DOHH2 (cell line): ENCODE measurements at regions not wholly inside any gene's neighbourhood (a gene's known extent, or its start where the extent isn't known, plus 50 kb on each side); places are given as distances from the start of the nearest gene placed in this dataset.

Experiments
- H3F3A ChIP-seq: fragments of 200-600 bp; sonication (generic), shearing (Covaris generic); 2 replicates; pipeline ENCODE4 v1.6.0; 2016; ENCODE audit warnings: antibody characterized with exemption, mild to moderate bottlenecking; ENCODE audit not compliant: control insufficient read depth, insufficient read depth
- H3K27ac ChIP-seq: fragments of 200-600 bp; sonication (generic); 2 replicates; pipeline ENCODE4 v1.5.1; 2014; ENCODE audit warnings: low read depth, mild to moderate bottlenecking, low read length, moderate library complexity
- H3K27me3 ChIP-seq: fragments of 200-600 bp; sonication (generic); 2 replicates; pipeline ENCODE4 v1.6.1; 2014; ENCODE audit warnings: mild to moderate bottlenecking, low read length, mixed read lengths; ENCODE audit not compliant: control insufficient read depth
- H3K36me3 ChIP-seq: fragments of 200-600 bp; sonication (generic); 2 replicates; pipeline ENCODE4 v1.6.1; 2014; ENCODE audit warnings: mild to moderate bottlenecking, low read length, moderate library complexity, mixed read lengths; ENCODE audit not compliant: control insufficient read depth
- H3K4me1 ChIP-seq: fragments of 200-600 bp; sonication (generic); 2 replicates; pipeline ENCODE4 v1.6.1; 2014; ENCODE audit warnings: mild to moderate bottlenecking, low read length, mixed read lengths; ENCODE audit not compliant: control insufficient read depth
- H3K4me2 ChIP-seq: fragments of 200-600 bp; sonication (generic); 2 replicates; pipeline ENCODE4 v1.6.0; 2014; ENCODE audit warnings: mild to moderate bottlenecking, low read length, moderate library complexity
- H3K4me3 ChIP-seq: fragments of 200-600 bp; sonication (generic); 2 replicates; pipeline ENCODE4 v1.5.1; 2014; ENCODE audit warnings: mild to moderate bottlenecking, low read length, mixed read lengths
- H3K79me2 ChIP-seq: fragments of 200-600 bp; sonication (generic); 2 replicates; pipeline ENCODE4 v1.6.1; 2014; ENCODE audit warnings: mild to moderate bottlenecking, low read length, mixed read lengths; ENCODE audit not compliant: control insufficient read depth
- H3K9me2 ChIP-seq: fragments of 200-600 bp; sonication (generic); replicated peaks from 2 replicates; pipeline ENCODE4 v1.6.1; 2014; ENCODE audit warnings: mild to moderate bottlenecking, low read length, mixed read lengths; ENCODE audit not compliant: control insufficient read depth
- H3K9me3 ChIP-seq: fragments of 200-600 bp; sonication (generic); 2 replicates; pipeline ENCODE4 v1.6.1; 2014; ENCODE audit warnings: antibody characterized with exemption, low read length, mixed read lengths; ENCODE audit not compliant: control insufficient read depth, insufficient read depth
- H4K20me1 ChIP-seq: fragments of 200-600 bp; sonication (generic); 2 replicates; pipeline ENCODE4 v1.6.0; 2014; ENCODE audit warnings: low read depth, mild to moderate bottlenecking, antibody characterized with exemption, low read length, moderate library complexity; ENCODE audit not compliant: control insufficient read depth, insufficient read depth
- CTCF ChIP-seq: fragments of 200-600 bp; sonication (generic); IDR thresholded peaks from one replicate; pipeline ENCODE4 v1.5.1; 2014; ENCODE audit warnings: antibody characterized with exemption, mild to moderate bottlenecking, low read depth, low read length; ENCODE audit not compliant: poor library complexity, severe bottlenecking
- EZH2phosphoT487 ChIP-seq: fragments of 200-600 bp; sonication (generic); IDR thresholded peaks from 2 replicates; pipeline ENCODE4 v1.6.1; 2017; ENCODE audit warnings: borderline replicate concordance, mild to moderate bottlenecking, antibody characterized with exemption, low read length, moderate library complexity, mixed read lengths

GRCh38 chr1:230536641-230537155 lies 105.6 kb upstream of the COG2 start:
- H3F3A ChIP-seq: no peaks in the 10 kb centered on the region
- H3K9me2 ChIP-seq: no peaks in the 10 kb centered on the region
- no peaks in the 10 kb centered on the region for H4K20me1 ChIP-seq
- H3K9me3 ChIP-seq: 0 out of 2 replicates have a peak, but pooled peaks cover 3% of the 10 kb centered on the region
- H3K36me3 ChIP-seq: no peaks in the 10 kb centered on the region
- TF ChIP-seq CTCF (no peak), EZH2phosphoT487 (no peak)
- H3K4me3 ChIP-seq: no peak overlapping the region
- no peaks in the 10 kb centered on the region for H3K79me2 ChIP-seq
- H3K27ac ChIP-seq: no peak overlapping the region
- H3K4me1 ChIP-seq: no peaks in the 10 kb centered on the region
- H3K27me3 ChIP-seq: no peaks in the 10 kb centered on the region
- H3K4me2 ChIP-seq: no peak overlapping the region

- no peaks in the 10 kb centered on the region for H3K9me2 ChIP-seq
- H3K9me3 ChIP-seq: 0 out of 2 replicates have a peak, but pooled peaks cover 3% of the 10 kb centered on the region
- H3K4me2 ChIP-seq: no peak overlapping the region
- no peaks in the 10 kb centered on the region for H4K20me1 ChIP-seq
- no peak overlapping the region for H3K4me3 ChIP-seq
- TF ChIP-seq CTCF (no peak), EZH2phosphoT487 (no peak)
- H3K36me3 ChIP-seq: no peaks in the 10 kb centered on the region
- H3K27me3 ChIP-seq: no peaks in the 10 kb centered on the region
- H3K4me1 ChIP-seq: no peaks in the 10 kb centered on the region
- H3F3A ChIP-seq: no peaks in the 10 kb centered on the region
- H3K27ac ChIP-seq: no peak overlapping the region
- no peaks in the 10 kb centered on the region for H3K79me2 ChIP-seq
These were observed 108.1 kb upstream of the COG2 start for GRCh38 chr1:230534224-230534623.

GRCh38 chr1:230531103-230531502 lies 105.0 kb upstream of the PGBD5 start:
- TF ChIP-seq EZH2phosphoT487 (no peak), CTCF (no peak)
- no peaks in the 10 kb centered on the region for H3F3A ChIP-seq
- no peak overlapping the region for H3K27ac ChIP-seq
- no peaks in the 10 kb centered on the region for H3K79me2 ChIP-seq
- no peaks in the 10 kb centered on the region for H3K36me3 ChIP-seq
- H3K4me3 ChIP-seq: no peak overlapping the region
- no peaks in the 10 kb centered on the region for H3K27me3 ChIP-seq
- no peaks in the 10 kb centered on the region for H4K20me1 ChIP-seq
- H3K9me3 ChIP-seq: 0 out of 2 replicates have a peak, but pooled peaks cover 3% of the 10 kb centered on the region
- no peaks in the 10 kb centered on the region for H3K9me2 ChIP-seq
- H3K4me2 ChIP-seq: no peak overlapping the region
- H3K4me1 ChIP-seq: no peaks in the 10 kb centered on the region
